ENCODE measurements at regions not wholly inside any gene's neighbourhood (a gene's known extent, or its start where the extent isn't known, plus 50 kb on each side); places are given as distances from the start of the nearest gene placed in this dataset.
"Not testable (repeated sequence)": the region's sequence is repeated elsewhere in the genome, so short reads cannot be mapped to it uniquely, and the experiment has no call there.

DNA sequence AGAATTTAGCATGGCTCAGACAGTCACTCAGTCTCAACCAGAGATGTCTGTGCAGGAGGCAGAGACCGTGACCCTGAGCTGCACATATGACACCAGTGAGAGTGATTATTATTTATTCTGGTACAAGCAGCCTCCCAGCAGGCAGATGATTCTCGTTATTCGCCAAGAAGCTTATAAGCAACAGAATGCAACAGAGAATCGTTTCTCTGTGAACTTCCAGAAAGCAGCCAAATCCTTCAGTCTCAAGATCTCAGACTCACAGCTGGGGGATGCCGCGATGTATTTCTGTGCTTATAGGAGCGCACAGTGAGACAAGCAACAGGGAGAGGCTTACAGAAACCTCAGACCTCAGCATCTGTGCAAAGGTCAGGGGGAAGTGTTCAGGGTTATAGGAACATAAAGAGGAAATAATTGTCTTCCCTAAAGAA, 307.6 kb downstream of the DAD1 start:
- not testable (repeated sequence) for H3K27ac Mint-ChIP-seq, H3K4me1 Mint-ChIP-seq, H3K9me3 Mint-ChIP-seq, H3K27me3 Mint-ChIP-seq, ATAC-seq, DNase-seq
- peak overlapping the region; percentile 71 to 77 for H3K4me3 Mint-ChIP-seq

DNA sequence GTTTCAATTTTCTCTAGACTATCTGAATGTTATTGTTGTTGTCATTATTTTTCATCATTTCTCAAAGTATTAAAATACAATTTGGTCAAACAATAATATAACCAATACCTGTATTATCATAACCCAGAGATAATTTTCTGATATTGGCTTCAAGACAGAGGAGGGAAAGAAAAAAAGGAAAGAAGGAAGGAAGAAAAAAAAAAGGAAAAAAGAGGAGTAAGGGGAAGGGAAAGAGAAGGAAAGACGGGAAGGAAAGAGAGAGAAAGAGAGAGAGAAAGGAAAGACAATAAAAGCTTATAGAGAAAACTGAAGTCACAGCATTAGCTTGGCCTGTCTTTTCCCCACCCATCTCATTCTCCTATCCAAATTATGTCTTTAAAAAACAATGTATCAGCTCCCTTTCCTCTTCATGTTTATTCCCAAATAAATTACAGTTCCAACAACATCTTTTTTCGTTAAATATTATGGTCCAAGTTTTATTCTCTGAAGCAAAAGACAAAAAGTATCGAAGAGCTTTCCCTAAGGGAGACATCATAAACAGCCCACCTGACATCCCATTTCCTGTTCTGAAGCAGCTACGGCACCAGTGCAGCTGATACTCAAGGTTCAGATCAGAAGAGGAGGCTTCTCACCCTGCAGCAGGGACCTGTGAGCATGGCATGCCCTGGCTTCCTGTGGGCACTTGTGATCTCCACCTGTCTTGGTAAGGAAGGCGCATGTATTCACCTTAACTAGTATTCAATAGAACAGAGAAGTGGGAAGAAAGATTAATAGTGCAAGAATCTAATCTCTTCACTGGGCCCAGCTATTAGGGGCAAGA, 308.3 kb downstream of the DAD1 start:
- Mint-ChIP-seq H3K4me3 (peak overlapping the region; percentile 71 to 77), H3K9me3 (no peaks in the 10 kb centered on the region), H3K4me1 (no peaks in the 10 kb centered on the region), H3K27ac (peak overlapping the region in 1 of 2 donors; percentile 90), H3K27me3 (no peaks in the 10 kb centered on the region)
- no peak for DNase-seq
- no peak for ATAC-seq

DNA sequence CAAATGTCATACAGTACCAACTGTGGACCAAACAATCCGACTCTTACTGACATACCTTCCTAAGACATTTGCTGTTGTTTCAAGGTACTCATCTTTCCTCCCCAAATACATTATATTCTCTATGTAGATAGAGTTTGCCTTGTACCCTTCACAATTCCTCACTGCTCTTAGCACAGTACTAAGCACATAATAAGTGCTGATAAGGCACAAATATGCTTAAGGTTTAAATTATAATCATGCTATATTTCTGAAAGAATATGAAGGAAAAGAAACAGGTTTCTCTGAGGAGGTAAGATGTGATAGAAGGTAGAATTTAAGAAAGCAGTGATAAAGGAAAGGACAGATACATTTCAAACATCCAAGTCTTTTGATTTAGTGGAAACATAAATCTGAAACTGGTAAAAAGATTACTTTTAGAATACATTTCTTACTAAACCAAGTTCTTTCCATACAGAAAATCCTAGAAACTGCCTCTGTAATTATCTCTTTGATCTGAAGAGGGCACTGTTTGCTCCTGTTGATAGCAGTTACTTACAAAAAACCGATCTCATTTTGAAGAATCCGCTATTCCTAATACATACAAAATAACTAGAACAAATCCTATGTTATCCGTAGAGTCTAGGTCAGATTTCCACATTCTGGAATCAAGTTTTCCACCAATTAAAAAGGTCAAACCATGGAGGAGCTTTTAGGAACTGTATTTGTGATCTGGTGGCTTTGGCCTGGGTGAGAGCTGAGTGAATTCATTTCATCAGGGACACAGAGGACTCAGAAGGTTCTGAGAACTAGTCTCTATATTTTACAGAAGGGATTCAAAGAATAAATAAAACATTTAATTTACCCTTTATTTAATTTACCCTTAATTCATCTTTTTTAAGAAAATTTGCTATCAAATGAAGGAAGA, 311.9 kb downstream of the DAD1 start:
- Mint-ChIP-seq H3K27ac (peak overlapping the region in 1 of 2 donors; percentile 57), H3K4me3 (no peak overlapping the region), H3K9me3 (no peaks in the 10 kb centered on the region), H3K27me3 (no peaks in the 10 kb centered on the region), H3K4me1 (no peaks in the 10 kb centered on the region)
- no peak for DNase-seq
- no peak for ATAC-seq

- H3K9me3 Mint-ChIP-seq: no peaks in the 10 kb centered on the region
- DNase-seq (no peak), ATAC-seq (no peak)
- peak overlapping the region; percentile 42 to 47 for H3K4me3 Mint-ChIP-seq
- no peaks in the 10 kb centered on the region for H3K4me1 Mint-ChIP-seq
- peak overlapping the region in 1 of 2 donors; percentile 72 for H3K27ac Mint-ChIP-seq
- no peaks in the 10 kb centered on the region for H3K27me3 Mint-ChIP-seq
These were observed 316.9 kb downstream of the DAD1 start for GRCh38 chr14:22271838-22272799.

GRCh38 chr14:22268875-22269274, 320.1 kb downstream of the DAD1 start:
- ATAC-seq: peak; percentile 71
- DNase-seq: no peak
- Mint-ChIP-seq H3K27ac (no peak overlapping the region), H3K4me1 (no peaks in the 10 kb centered on the region), H3K9me3 (no peaks in the 10 kb centered on the region), H3K27me3 (no peaks in the 10 kb centered on the region), H3K4me3 (peak overlapping the region; percentile 31 to 64)

DNA sequence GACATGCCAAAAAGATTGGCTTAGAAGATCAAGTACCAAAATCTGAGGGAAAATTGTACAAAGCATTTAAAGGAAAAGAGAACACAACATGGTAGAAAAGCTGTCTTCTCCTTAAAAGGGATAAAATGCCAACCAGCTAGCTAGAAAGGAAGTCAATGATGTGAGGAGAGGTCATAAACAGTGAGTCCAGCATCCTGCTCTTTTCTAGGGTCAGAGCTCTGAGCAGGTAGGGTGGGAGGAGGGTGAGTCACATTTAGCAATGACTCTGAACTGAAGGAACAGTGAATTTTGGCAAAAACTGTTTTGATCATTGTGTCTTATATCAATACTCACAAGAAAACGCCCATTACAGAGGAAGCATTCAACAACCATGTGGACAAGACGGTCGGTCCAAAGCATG, 322.3 kb downstream of the DAD1 start:
- DNase-seq (no peak), ATAC-seq (no peak)
- Mint-ChIP-seq H3K27ac (peak overlapping the region in 1 of 2 donors; percentile 33), H3K9me3 (no peaks in the 10 kb centered on the region), H3K4me3 (peak overlapping the region in 1 of 2 donors; percentile 74), H3K4me1 (no peaks in the 10 kb centered on the region), H3K27me3 (no peaks in the 10 kb centered on the region)

- H3K4me3 Mint-ChIP-seq: peak overlapping the region; percentile 33 to 74
- no peak for ATAC-seq
- H3K27me3 Mint-ChIP-seq: no peaks in the 10 kb centered on the region
These were observed 322.9 kb downstream of the DAD1 start for GRCh38 chr14:22266142-22266442.

GRCh38 chr14:22265319-22266141, 323.5 kb downstream of the DAD1 start:
- DNase-seq: no peak
- Mint-ChIP-seq H3K9me3 (no peaks in the 10 kb centered on the region), H3K27me3 (no peaks in the 10 kb centered on the region), H3K27ac (peak overlapping the region; percentile 57 to 71), H3K4me3 (peak overlapping the region; percentile 63 to 74), H3K4me1 (no peaks in the 10 kb centered on the region)
- no peak for ATAC-seq

More at GRCh38 chr14:22266142-22266442, 322.9 kb downstream of the DAD1 start:
- no peak for DNase-seq
- no peaks in the 10 kb centered on the region for H3K4me1 Mint-ChIP-seq
- no peaks in the 10 kb centered on the region for H3K9me3 Mint-ChIP-seq
- H3K27ac Mint-ChIP-seq: peak overlapping the region; percentile 57 to 71

DNA sequence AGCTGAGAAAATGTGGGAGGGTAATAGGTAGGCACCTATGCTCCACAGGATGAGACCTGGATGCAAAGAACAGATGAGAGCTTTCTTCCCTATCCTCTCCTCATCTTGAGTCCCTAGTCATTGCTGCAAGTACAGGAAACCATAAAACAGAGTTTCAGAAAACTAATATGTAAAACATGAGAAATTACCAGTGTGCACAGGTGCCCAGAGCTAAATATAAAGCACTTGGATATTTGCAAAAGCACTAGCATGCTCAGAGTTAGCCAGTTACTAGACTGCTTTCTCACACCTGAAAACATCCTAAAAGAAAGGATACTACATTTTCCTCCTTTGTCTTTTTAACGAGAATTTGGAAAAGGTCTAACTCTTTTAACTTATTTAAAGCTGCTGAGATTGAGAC, 324.3 kb downstream of the DAD1 start:
- DNase-seq (no peak), ATAC-seq (no peak)
- Mint-ChIP-seq H3K9me3 (no peaks in the 10 kb centered on the region), H3K4me1 (no peaks in the 10 kb centered on the region), H3K27me3 (no peaks in the 10 kb centered on the region), H3K4me3 (no peak overlapping the region), H3K27ac (no peak overlapping the region)

GRCh38 chr14:22263961-22264360, 325.1 kb downstream of the DAD1 start:
- H3K27me3 Mint-ChIP-seq: no peaks in the 10 kb centered on the region
- DNase-seq: no peak
- no peak overlapping the region for H3K27ac Mint-ChIP-seq

GRCh38 chr14:22262881-22263280, 326.1 kb downstream of the DAD1 start:
- Mint-ChIP-seq H3K27me3 (no peaks in the 10 kb centered on the region), H3K27ac (no peak overlapping the region), H3K4me1 (no peaks in the 10 kb centered on the region), H3K4me3 (no peak overlapping the region), H3K9me3 (no peaks in the 10 kb centered on the region)
- no peak for DNase-seq
- no peak for ATAC-seq

More at GRCh38 chr14:22263961-22264360, 325.1 kb downstream of the DAD1 start:
- no peak for ATAC-seq
- H3K9me3 Mint-ChIP-seq: no peaks in the 10 kb centered on the region
- no peak overlapping the region for H3K4me3 Mint-ChIP-seq
- H3K4me1 Mint-ChIP-seq: no peaks in the 10 kb centered on the region

DNA sequence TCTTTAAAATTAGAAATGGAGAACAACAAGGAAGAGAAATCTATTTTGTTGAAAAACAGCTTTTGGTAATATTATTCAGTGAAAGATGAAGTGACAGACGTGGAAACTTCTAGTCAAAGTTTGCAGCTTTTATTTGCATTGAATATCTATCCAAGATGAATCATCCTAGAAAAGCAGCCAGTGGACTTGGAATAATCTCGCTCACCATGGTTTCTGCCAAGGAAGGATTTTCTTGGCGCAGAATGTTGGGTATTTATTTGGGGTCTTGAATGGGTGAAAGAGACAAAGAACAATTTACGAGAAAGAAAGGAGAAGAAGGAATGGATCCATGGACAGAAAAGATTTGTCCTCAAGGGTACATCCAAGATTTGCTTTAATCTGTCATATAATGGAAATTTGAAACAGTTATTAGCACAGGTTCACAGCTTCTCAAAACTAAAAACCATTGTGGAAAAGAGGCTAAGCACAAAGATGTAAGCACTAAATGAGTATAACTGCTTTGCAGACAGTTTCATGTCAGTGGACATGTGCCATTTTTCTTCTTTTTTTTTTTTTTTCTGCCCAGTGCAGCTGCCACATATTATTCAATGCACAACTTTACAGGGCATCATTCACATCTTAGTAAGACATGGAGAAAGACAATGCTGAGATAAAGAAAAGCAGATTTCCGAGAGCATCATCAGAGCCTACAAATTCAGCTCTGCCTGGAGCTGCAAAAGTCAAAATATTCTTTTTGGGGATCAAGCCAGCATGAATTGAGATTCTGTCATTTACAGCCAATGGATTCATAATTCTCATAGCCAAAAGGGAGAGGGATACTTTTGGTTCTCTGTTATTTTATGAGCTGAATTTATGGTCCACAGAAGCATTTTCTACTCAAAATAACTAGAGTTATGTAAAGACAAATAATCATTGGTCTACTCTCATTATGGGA, 333.7 kb downstream of the DAD1 start:
- Mint-ChIP-seq H3K9me3 (no peaks in the 10 kb centered on the region), H3K4me1 (no peaks in the 10 kb centered on the region), H3K27me3 (no peaks in the 10 kb centered on the region), H3K4me3 (no peak overlapping the region), H3K27ac (no peak overlapping the region)
- ATAC-seq (no peak), DNase-seq (no peak)

- no peak overlapping the region for H3K4me3 Mint-ChIP-seq
- no peaks in the 10 kb centered on the region for H3K9me3 Mint-ChIP-seq
- no peak for DNase-seq
- no peak overlapping the region for H3K27ac Mint-ChIP-seq
- ATAC-seq: no peak
- H3K27me3 Mint-ChIP-seq: no peaks in the 10 kb centered on the region
- no peaks in the 10 kb centered on the region for H3K4me1 Mint-ChIP-seq
These were observed 336.3 kb downstream of the DAD1 start for GRCh38 chr14:22252686-22253085.

DNA sequence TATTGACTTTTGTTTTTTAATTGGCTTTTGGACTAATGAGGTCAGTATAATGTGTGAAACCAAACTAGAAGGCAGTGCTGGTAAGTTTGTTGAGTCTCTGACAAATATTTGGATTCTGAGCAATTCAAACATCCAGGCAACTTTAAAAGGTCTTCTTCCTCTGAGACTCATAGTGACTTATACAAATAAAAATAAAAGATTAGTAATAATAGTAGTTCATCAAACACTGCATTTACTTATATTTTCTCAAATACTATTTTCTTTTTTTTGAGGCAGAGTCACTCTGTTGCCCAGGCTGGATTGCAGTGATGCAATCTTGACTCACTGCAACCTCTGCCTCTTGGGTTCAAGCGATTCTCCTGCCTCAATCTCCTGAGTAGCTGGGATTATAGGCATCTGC, 337.9 kb downstream of the DAD1 start:
- Mint-ChIP-seq H3K9me3 (no peaks in the 10 kb centered on the region), H3K27ac (no peak overlapping the region), H3K27me3 (no peaks in the 10 kb centered on the region), H3K4me3 (no peak overlapping the region), H3K4me1 (no peaks in the 10 kb centered on the region)
- no peak for ATAC-seq
- DNase-seq: no peak

All from stimulated activated naive CD8-positive, alpha-beta T cell treated with anti-CD3 and anti-CD28 coated beads, Interleukin-15, amount 100 ng/mL, for 72 hours (primary cell).